K562 (cell line): ENCODE measurements at regions not wholly inside any gene's neighbourhood (a gene's known extent, or its start where the extent isn't known, plus 50 kb on each side); places are given as distances from the start of the nearest gene placed in this dataset.

Experiments
- ATAC-seq: fragments of 200-7000 bp; cut with Tn5 transposase; 3 replicates; pipeline ENCODE4 v1.9.1; 2020; ENCODE audit warnings: moderate library complexity
- BruUV-seq: library from RNA; stranded (reverse); fragments of 400-500 nt; replicated peaks from 2 replicates; lab custom pipeline; 2021; lab: Mats Ljungman, UMichigan
- CTCF ChIA-PET: fragments of 300-600 bp; formaldehyde crosslinking; extraction: SDS; loops from one replicate; lab custom pipeline; 2021; ENCODE audit warnings: low intra/inter-chr PET ratio; lab: Yijun Ruan, JAX
- POLR2A ChIA-PET: fragments of 300-600, 350-650 bp; sonication (Branson Sonifier 250); formaldehyde crosslinking; extraction: SDS; loops from one replicate; lab custom pipeline; 2021; ENCODE audit warnings: antibody characterized with exemption, inconsistent platforms; lab: Yijun Ruan, JAX
- DNase-seq, 4 experiments: peaks; one replicate each; pipeline versions ENCODE4 v3.0.0 to v3.0.0-alpha.2; 2011 to 2018; ENCODE audit warnings: low spot score in 3 of 4, mixed read lengths in 3 of 4; ENCODE audit errors: extremely low read depth in 1 of 4
- FAIRE-seq: peaks from 2 replicates; lab custom pipeline; 2011; peaks lifted over from hg19 to GRCh38; lab: Jason Lieb, UNC
- H2AFZ ChIP-seq: 2 replicates; pipeline ENCODE4 v1.6.0; 2011; ENCODE audit warnings: low read depth, low read length, control low read depth, inconsistent platforms
- H3K27ac ChIP-seq: fragments of 200-600 bp; 3 replicates; pipeline ENCODE4 v1.8.0; 2011; ENCODE audit warnings: low read depth, mild to moderate bottlenecking, control low read depth, inconsistent platforms, low read length, moderate library complexity, mixed read lengths; ENCODE audit errors: extremely low read depth
- H3K27me3 ChIP-seq, 2 experiments: fragments of 300-600 bp in 1 of 2; 2 replicates in 1 of 2; 3 replicates in 1 of 2; pipeline versions ENCODE4 v1.6.0 to v1.8.0; 2011; ENCODE audit warnings: inconsistent platforms in 2 of 2, low read length in 2 of 2, mild to moderate bottlenecking in 1 of 2, mixed read lengths in 1 of 2, moderate library complexity in 1 of 2; ENCODE audit not compliant: control insufficient read depth in 2 of 2, insufficient read depth in 2 of 2
- H3K36me3 ChIP-seq: fragments of 300-600 bp; 3 replicates; pipeline ENCODE4 v1.8.0; 2011; ENCODE audit warnings: mild to moderate bottlenecking, low read length, inconsistent platforms; ENCODE audit not compliant: control insufficient read depth, insufficient read depth
- H3K4me1 ChIP-seq, 2 experiments: fragments of 200-600 bp in 1 of 2; replicated peaks in 1 of 2; 2 replicates in 1 of 2; 3 replicates in 1 of 2; pipeline versions ENCODE4 v1.5.1 to v1.8.0; 2011; ENCODE audit warnings: inconsistent platforms in 2 of 2, low read length in 2 of 2, mild to moderate bottlenecking in 1 of 2, mixed read lengths in 1 of 2, moderate library complexity in 1 of 2; ENCODE audit not compliant: control insufficient read depth in 2 of 2, insufficient read depth in 2 of 2
- H3K4me2 ChIP-seq: 2 replicates; pipeline ENCODE4 v1.6.1; 2011; ENCODE audit warnings: low read length, control low read depth, inconsistent platforms, mixed read lengths; ENCODE audit not compliant: insufficient read depth
- H3K4me3 ChIP-seq: fragments of 200-600 bp; sonication (generic), shearing (Covaris generic); 2 replicates; pipeline ENCODE4 v1.5.1; 2016; ENCODE audit warnings: control low read depth, inconsistent platforms
- H3K79me2 ChIP-seq: fragments of 200-600 bp; 3 replicates; pipeline ENCODE4 v1.8.0; 2011; ENCODE audit warnings: low read length, inconsistent platforms; ENCODE audit not compliant: control insufficient read depth, insufficient read depth
- H3K9ac ChIP-seq, 2 experiments: 2 replicates each; pipeline versions ENCODE4 v1.6.0 to v1.6.1; 2011; ENCODE audit warnings: low read depth in 2 of 2, low read length in 2 of 2, control low read depth in 1 of 2, inconsistent platforms in 1 of 2, mild to moderate bottlenecking in 1 of 2, mixed read lengths in 1 of 2; ENCODE audit not compliant: insufficient read depth in 1 of 2
- H3K9me1 ChIP-seq: one replicate; pipeline ENCODE4 v1.6.0; 2011; ENCODE audit warnings: inconsistent platforms, mild to moderate bottlenecking, low read length, moderate library complexity; ENCODE audit not compliant: control insufficient read depth, insufficient read depth
- H3K9me3 ChIP-seq: replicated peaks from 2 replicates; pipeline ENCODE4 v1.5.1; 2011; ENCODE audit warnings: low read depth, low read length, inconsistent platforms; ENCODE audit not compliant: control insufficient read depth, insufficient read depth
- H4K20me1 ChIP-seq: replicated peaks from 2 replicates; pipeline ENCODE4 v1.6.1; 2011; ENCODE audit warnings: low read length, inconsistent platforms, mixed read lengths; ENCODE audit not compliant: control insufficient read depth, insufficient read depth
- C11orf30 ChIP-seq: fragments of 450-650 bp; IDR thresholded peaks from 2 replicates; pipeline ENCODE4 v1.6.1; 2016; ENCODE audit warnings: low read depth, mild to moderate bottlenecking
- E2F3 ChIP-seq: fragments of 250-450 bp; sonication (Bioruptor Pico); IDR thresholded peaks from 2 replicates; pipeline ENCODE4 v1.4.0; 2020; ENCODE audit warnings: mild to moderate bottlenecking
- EZH2 ChIP-seq: IDR thresholded peaks from 2 replicates; pipeline ENCODE4 v1.6.1; 2012; ENCODE audit warnings: low read depth, mild to moderate bottlenecking, inconsistent platforms, low read length, borderline replicate concordance
- MAFG ChIP-seq: fragments of 450-650 bp; conservative IDR thresholded peaks from 2 replicates; pipeline ENCODE4 v1.6.1; 2016; ENCODE audit warnings: missing genetic modification characterization, missing compliant biosample characterization
- NFXL1 ChIP-seq: fragments of 450-650 bp; formaldehyde crosslinking; IDR thresholded peaks from 2 replicates; pipeline ENCODE4 v1.4.0; 2021; ENCODE audit warnings: mild to moderate bottlenecking
- PCBP2 ChIP-seq: fragments of 200-400 bp; formaldehyde crosslinking; IDR thresholded peaks from 2 replicates; pipeline ENCODE4 v1.6.1; 2018; ENCODE audit warnings: low read length, low read depth, mild to moderate bottlenecking, moderate library complexity; ENCODE audit not compliant: poor library complexity, severe bottlenecking
- ZNF316 ChIP-seq: fragments of 450-650 bp; IDR thresholded peaks from 2 replicates; pipeline ENCODE4 v1.6.1; 2016
- ZNF431 ChIP-seq: sonication (generic); formaldehyde crosslinking; IDR thresholded peaks from 2 replicates; pipeline ENCODE4 v1.8.0; 2022; ENCODE audit warnings: mild to moderate bottlenecking, missing genetic modification reagents
- ZNF551 ChIP-seq: fragments of 250-450 bp; sonication (Bioruptor Pico); IDR thresholded peaks from 2 replicates; pipeline ENCODE4 v1.5.0; 2021; ENCODE audit warnings: mild to moderate bottlenecking, moderate library complexity
- WGBS: fragments of 100-300 bp; shearing (Covaris generic); methylation state at CpG from one replicate; pipeline ENCODE4 v1.1.6; 2016; ENCODE audit warnings: low coverage, mixed read lengths; ENCODE audit not compliant: insufficient coverage; ENCODE audit errors: missing lambda C conversion rate; 5-methylcytosine and 5-hydroxymethylcytosine counted together
- in situ Hi-C: fragments of 300-500 bp; cut with MboI; formaldehyde crosslinking; loops from 4 replicates; pipeline ENCODE4 v1.15.0; 2018; ENCODE audit warnings: inconsistent platforms, mixed read lengths
- intact Hi-C: fragments of 100-400 bp; cut with micrococcal nuclease; formaldehyde crosslinking; loops from 2 replicates; pipeline ENCODE4 v1.14.2; 2022

GRCh38 chr2:175806570-175806969 lies 195.5 kb downstream of the LNPK start:
- FAIRE-seq (no peak), DNase-seq (no peak), ATAC-seq (no peak)
- Histone ChIP-seq H3K4me2 (no peak overlapping the region), H3K79me2 (no peaks in the 10 kb centered on the region), H3K4me1 (peaks cover 0 to 6% of the 10 kb centered on the region in 2 experiments; a peak in 2 of 5 replicates), H3K4me3 (no peak overlapping the region), H3K27ac (no peak overlapping the region), H3K9me3 (no peaks in the 10 kb centered on the region), H3K9me1 (no peaks in the 10 kb centered on the region), H3K9ac (no peak overlapping the region), H4K20me1 (no peaks in the 10 kb centered on the region), H3K36me3 (no peaks in the 10 kb centered on the region), H2AFZ (no peak overlapping the region), H3K27me3 (peaks cover 2 to 4% of the 10 kb centered on the region in 2 experiments)
- no TSS peak for BruUV-seq
- ChIA-PET CTCF (no interaction called here), POLR2A (interaction anchor here (0.6 kb wide), 1 partner anchor 1305 kb away, joined by 3 read pairs; no protein-coding TSS in a partner anchor)
- intact Hi-C loops (no loop called here), in situ Hi-C loops (no loop called here)
- 3% methylated on average over 3 of the region's 3 CpGs for WGBS
- peak; percentile 35 for TF ChIP-seq C11orf30
- TF ChIP-seq EZH2 = no peak
- no peak for TF ChIP-seq E2F3 (CRISPR knock-in tag)
- no peak for TF ChIP-seq ZNF431 (CRISPR knock-in tag)
- no peak for TF ChIP-seq ZNF551
- TF ChIP-seq NFXL1 = no peak
- peak; percentile 65 for TF ChIP-seq ZNF316
- no peak for TF ChIP-seq PCBP2
- TF ChIP-seq MAFG (tag) = 0 out of 2 replicates have a peak, but pooled peaks have one; percentile 12
